Smooth muscle cell (in vitro differentiated cells): ENCODE measurements at regions not wholly inside any gene's neighbourhood (a gene's known extent, or its start where the extent isn't known, plus 50 kb on each side); places are given as distances from the start of the nearest gene placed in this dataset.

Experiments
- DNase-seq: peaks from one replicate; lab custom pipeline; 2025; ENCODE audit not compliant: unreplicated experiment; lab: John Stamatoyannopoulos, UW
- H2AFZ ChIP-seq: fragments of 200-600 bp; sonication (generic); 2 replicates; pipeline ENCODE4 v1.6.0; 2016; ENCODE audit warnings: antibody characterized with exemption, low read depth, mild to moderate bottlenecking
- H3F3A ChIP-seq: fragments of 200-600 bp; sonication (generic); 2 replicates; pipeline ENCODE4 v1.6.0; 2017; ENCODE audit warnings: antibody characterized with exemption, low read depth
- H3K27ac ChIP-seq: fragments of 200-600 bp; sonication (generic); 2 replicates; pipeline ENCODE4 v1.5.1; 2016; ENCODE audit warnings: low read depth, mild to moderate bottlenecking
- H3K27me3 ChIP-seq: fragments of 200-600 bp; sonication (generic); 2 replicates; pipeline ENCODE4 v1.6.1; 2016; ENCODE audit warnings: low read depth, mild to moderate bottlenecking
- H3K36me3 ChIP-seq: fragments of 200-600 bp; sonication (generic); 2 replicates; pipeline ENCODE4 v1.5.1; 2016; ENCODE audit warnings: low read depth
- H3K4me1 ChIP-seq: fragments of 200-600 bp; sonication (generic); 2 replicates; pipeline ENCODE4 v1.5.1; 2016; ENCODE audit warnings: low read depth
- H3K4me2 ChIP-seq: fragments of 200-600 bp; sonication (generic); 2 replicates; pipeline ENCODE4 v1.6.0; 2016; ENCODE audit warnings: mild to moderate bottlenecking
- H3K4me3 ChIP-seq: fragments of 200-600 bp; sonication (generic); 2 replicates; pipeline ENCODE4 v1.5.1; 2016; ENCODE audit warnings: mild to moderate bottlenecking
- H3K79me2 ChIP-seq: fragments of 200-600 bp; sonication (generic); 2 replicates; pipeline ENCODE4 v1.6.0; 2016; ENCODE audit warnings: low read depth, mild to moderate bottlenecking
- H3K9ac ChIP-seq: fragments of 200-600 bp; sonication (generic); 2 replicates; pipeline ENCODE4 v1.6.0; 2016; ENCODE audit warnings: low read depth
- H3K9me3 ChIP-seq: fragments of 200-600 bp; sonication (generic); replicated peaks from 2 replicates; pipeline ENCODE4 v1.5.1; 2016; ENCODE audit warnings: low read depth
- H4K20me1 ChIP-seq: fragments of 200-600 bp; sonication (generic); 2 replicates; pipeline ENCODE4 v1.6.0; 2016; ENCODE audit warnings: low read depth
- WGBS: methylation state at CpG from one replicate; pipeline ENCODE4 v1.1.7; 2016; ENCODE audit warnings: low lambda C conversion rate; 5-methylcytosine and 5-hydroxymethylcytosine counted together
- TF ChIP-seq, protein P1 (sequence below): fragments of 200-600 bp; sonication (generic); IDR thresholded peaks from 2 replicates; pipeline ENCODE4 v1.5.1; 2017; ENCODE audit warnings: borderline replicate concordance, mild to moderate bottlenecking, antibody characterized with exemption; ENCODE audit not compliant: insufficient read depth, poor library complexity, severe bottlenecking

DNA sequence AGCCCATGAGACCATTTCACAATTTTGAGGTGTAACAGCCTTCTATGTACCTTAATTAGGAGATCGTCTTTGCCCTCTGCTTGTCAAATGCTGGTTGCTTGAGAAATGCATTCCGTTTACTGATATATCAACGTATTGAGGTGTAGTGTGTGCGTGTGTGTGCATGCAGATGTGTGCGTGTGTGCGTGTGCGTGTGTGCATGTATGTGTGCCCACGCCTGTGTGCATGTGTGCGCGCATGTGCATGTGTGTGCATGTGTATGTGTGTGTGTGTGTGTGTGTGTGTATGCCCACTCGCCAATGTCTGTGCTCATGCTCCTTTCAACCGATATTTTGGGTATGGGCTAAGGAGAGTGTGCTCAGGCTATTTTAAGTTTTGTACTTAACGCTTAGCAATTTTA is 81.5 kb upstream of the ZFHX3 start:
- H3K4me1 ChIP-seq, result no peaks in the 10 kb centered on the region
- DNase-seq, result no peak
- H3K4me2 ChIP-seq, result no peak overlapping the region
- no peak overlapping the region for H3K9ac ChIP-seq
- H3K9me3 ChIP-seq, result no peaks in the 10 kb centered on the region
- 97% methylated on average over 12 of the region's 13 CpGs for WGBS
- H3K79me2 ChIP-seq, result no peaks in the 10 kb centered on the region
- H3K27me3 ChIP-seq, result peaks cover 4% of the 10 kb centered on the region
- peaks cover 7% of the 10 kb centered on the region for H3F3A ChIP-seq
- no peaks in the 10 kb centered on the region for H3K36me3 ChIP-seq
- no peak overlapping the region for H3K27ac ChIP-seq
- no peak overlapping the region for H2AFZ ChIP-seq
- TF ChIP-seq, protein P1, sequence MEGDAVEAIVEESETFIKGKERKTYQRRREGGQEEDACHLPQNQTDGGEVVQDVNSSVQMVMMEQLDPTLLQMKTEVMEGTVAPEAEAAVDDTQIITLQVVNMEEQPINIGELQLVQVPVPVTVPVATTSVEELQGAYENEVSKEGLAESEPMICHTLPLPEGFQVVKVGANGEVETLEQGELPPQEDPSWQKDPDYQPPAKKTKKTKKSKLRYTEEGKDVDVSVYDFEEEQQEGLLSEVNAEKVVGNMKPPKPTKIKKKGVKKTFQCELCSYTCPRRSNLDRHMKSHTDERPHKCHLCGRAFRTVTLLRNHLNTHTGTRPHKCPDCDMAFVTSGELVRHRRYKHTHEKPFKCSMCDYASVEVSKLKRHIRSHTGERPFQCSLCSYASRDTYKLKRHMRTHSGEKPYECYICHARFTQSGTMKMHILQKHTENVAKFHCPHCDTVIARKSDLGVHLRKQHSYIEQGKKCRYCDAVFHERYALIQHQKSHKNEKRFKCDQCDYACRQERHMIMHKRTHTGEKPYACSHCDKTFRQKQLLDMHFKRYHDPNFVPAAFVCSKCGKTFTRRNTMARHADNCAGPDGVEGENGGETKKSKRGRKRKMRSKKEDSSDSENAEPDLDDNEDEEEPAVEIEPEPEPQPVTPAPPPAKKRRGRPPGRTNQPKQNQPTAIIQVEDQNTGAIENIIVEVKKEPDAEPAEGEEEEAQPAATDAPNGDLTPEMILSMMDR, result no peak
- H4K20me1 ChIP-seq, result no peaks in the 10 kb centered on the region
- H3K4me3 ChIP-seq, result no peak overlapping the region

DNA sequence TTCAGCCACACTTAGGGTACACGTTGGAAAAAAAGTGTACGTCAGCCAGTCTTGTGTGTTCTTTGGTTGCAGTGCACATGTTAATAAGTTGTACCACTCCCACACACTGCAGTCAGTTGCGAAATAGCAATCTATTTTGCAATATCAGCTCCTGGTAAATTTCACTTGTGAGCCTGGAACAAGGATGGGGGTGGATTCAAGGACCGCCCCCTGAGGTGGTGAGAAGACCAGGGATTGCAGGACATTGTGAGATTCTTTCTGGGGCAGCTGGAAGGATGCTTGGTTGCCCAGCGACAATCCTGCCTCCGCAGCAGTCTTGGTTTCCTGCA is 78.6 kb upstream of the ZFHX3 start:
- DNase-seq, result no peak
- 56% methylated on average over 6 of the region's 6 CpGs for WGBS
- Histone ChIP-seq H4K20me1 (no peaks in the 10 kb centered on the region), H3K36me3 (no peaks in the 10 kb centered on the region), H3F3A (peaks cover 7% of the 10 kb centered on the region), H3K4me2 (no peak overlapping the region), H3K4me1 (no peaks in the 10 kb centered on the region), H3K27ac (no peak overlapping the region), H2AFZ (no peak overlapping the region), H3K79me2 (no peaks in the 10 kb centered on the region), H3K4me3 (no peak overlapping the region), H3K9ac (no peak overlapping the region), H3K27me3 (peaks cover 4% of the 10 kb centered on the region), H3K9me3 (no peaks in the 10 kb centered on the region)
- TF ChIP-seq, protein P1, result no peak

GRCh38 chr16:73125850-73126524 is 78.1 kb upstream of the ZFHX3 start:
- Histone ChIP-seq H3K4me2 (no peak overlapping the region), H3K4me1 (no peaks in the 10 kb centered on the region), H3K27ac (no peak overlapping the region), H3K79me2 (no peaks in the 10 kb centered on the region), H3K9me3 (no peaks in the 10 kb centered on the region), H3K36me3 (no peaks in the 10 kb centered on the region), H3K4me3 (no peak overlapping the region), H3F3A (peaks cover 7% of the 10 kb centered on the region), H2AFZ (no peak overlapping the region), H4K20me1 (no peaks in the 10 kb centered on the region), H3K9ac (no peak overlapping the region), H3K27me3 (peaks cover 4% of the 10 kb centered on the region)
- TF ChIP-seq, protein P1, result no peak
- 79% methylated on average over 7 of the region's 7 CpGs for WGBS
- no peak for DNase-seq
